HL-60 (cell line): ENCODE measurements at regions not wholly inside any gene's neighbourhood (a gene's known extent, or its start where the extent isn't known, plus 50 kb on each side); places are given as distances from the start of the nearest gene placed in this dataset.

Source experiments
- CTCF ChIP-seq: IDR thresholded peaks from one replicate; pipeline ENCODE4 v1.5.1; 2011; ENCODE audit warnings: low read length, control low read depth, inconsistent platforms; ENCODE audit not compliant: insufficient read depth
- REST ChIP-seq: IDR thresholded peaks from 2 replicates; pipeline ENCODE4 v1.6.1; 2012; ENCODE audit warnings: low read depth; ENCODE audit not compliant: insufficient replicate concordance

GRCh38 chr13:53501387-53501786 lies 472.8 kb downstream of the OLFM4 start:
- no peak for TF ChIP-seq CTCF
- TF ChIP-seq REST, result no peak
